H4 (cell line): ENCODE measurements at regions not wholly inside any gene's neighbourhood (a gene's known extent, or its start where the extent isn't known, plus 50 kb on each side); places are given as distances from the start of the nearest gene placed in this dataset.

ENCODE experiments used
- DNase-seq: peaks from one replicate; pipeline ENCODE4 v3.0.0-alpha.2; 2015; ENCODE audit warnings: low spot score

DNA sequence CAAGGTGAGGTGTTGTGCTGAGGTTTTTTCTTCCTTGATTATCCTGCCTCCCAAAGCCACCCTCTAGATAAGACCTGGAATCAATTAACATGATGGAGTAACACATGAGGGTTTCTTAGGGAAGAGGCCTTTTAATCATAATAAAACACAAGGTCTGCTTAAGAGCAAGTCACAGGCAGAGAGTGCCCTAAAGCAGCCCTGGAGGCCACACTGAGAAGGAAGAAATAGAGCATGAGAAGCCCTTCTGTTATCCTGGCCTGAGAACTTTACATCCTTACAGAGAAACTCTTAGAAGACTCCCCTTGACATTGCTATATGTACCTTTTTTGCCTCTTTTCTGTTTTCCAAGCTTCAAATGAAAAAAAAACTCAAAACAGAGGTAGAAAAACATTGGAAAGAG is 132.3 kb downstream of the CEP57L1 start:
- no peak for DNase-seq

- no peak for DNase-seq
Measured at GRCh38 chr6:109226353-109226752, 131.0 kb downstream of the CEP57L1 start.

GRCh38 chr6:109225946-109226345 is 130.6 kb downstream of the CEP57L1 start:
- no peak for DNase-seq

GRCh38 chr6:109224994-109225393 is 129.7 kb downstream of the CEP57L1 start:
- DNase-seq = no peak

- DNase-seq = no peak
Measured at GRCh38 chr6:109224107-109224875, 129.0 kb downstream of the CEP57L1 start.

GRCh38 chr6:109222848-109223247 is 127.5 kb downstream of the CEP57L1 start:
- no peak for DNase-seq

GRCh38 chr6:109221543-109222195 is 126.4 kb downstream of the CEP57L1 start:
- DNase-seq = no peak
